Caki2 (cell line): ENCODE measurements at regions not wholly inside any gene's neighbourhood (a gene's known extent, or its start where the extent isn't known, plus 50 kb on each side); places are given as distances from the start of the nearest gene placed in this dataset.
A peak's percentile ranks its signal among the peaks of the same experiment; 100 is the strongest.

ENCODE experiments used
- DNase-seq: peaks from one replicate; pipeline ENCODE4 v3.0.0-alpha.2; 2015; ENCODE audit warnings: low read depth
- in situ Hi-C: cut with HindIII; loops from 2 replicates; pipeline ENCODE4 v1.10.0; 2016; ENCODE audit warnings: low sequenced_read_pairs, low pct_unique_long_range_greater_than_20kb, mixed read lengths

DNA sequence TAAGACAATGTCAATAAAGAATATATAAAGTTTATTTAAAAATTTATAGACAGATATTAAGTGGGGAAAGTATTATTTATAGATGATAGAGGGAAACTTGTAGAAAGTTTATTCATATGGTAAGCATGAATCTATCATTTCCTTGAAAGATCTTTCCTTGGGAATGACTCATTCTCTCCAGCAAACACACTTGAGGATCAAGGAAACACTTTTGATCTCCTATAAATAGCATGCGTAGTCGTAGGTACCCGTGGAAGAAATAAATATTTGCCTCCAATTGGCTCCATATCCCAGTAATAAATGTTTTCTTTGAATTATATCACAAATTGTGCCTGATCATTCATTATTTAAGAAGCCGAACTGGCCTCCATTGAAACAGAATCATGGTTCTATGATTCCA lies 483.4 kb downstream of the RNF144A start:
- in situ Hi-C loops: no loop called here
- DNase-seq: no peak

DNA sequence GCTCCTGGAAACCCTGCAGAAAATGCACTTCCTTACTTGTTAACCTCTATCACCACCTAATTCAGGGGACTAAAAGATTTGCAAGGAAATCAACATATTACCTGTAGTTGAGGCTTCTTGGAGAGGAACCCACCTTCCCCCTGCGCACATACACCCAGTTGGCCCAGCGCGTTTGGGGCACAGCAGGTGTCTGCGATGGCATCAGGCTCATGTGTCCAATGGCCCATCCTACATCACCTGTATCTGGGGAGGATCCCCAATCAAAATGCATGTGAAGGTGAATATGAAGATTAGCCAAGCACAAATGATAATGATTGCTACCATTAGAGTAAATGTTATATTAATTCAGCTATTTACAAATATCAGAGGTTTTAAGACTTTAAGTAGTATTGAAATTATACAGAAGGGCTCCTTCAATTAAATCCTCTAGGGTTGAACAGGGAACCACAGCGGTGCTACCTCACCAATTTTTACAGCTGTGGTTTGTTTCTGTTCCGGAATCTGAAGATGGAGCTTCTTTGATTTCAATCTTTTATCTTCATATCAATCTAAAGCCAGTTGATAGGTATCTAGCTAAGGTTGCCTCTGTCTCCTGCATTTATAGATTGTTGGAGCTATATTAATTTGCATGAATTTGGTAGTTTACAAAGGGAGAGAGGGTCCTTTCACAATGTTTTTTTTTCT lies 486.0 kb downstream of the RNF144A start:
- in situ Hi-C loops: no loop called here
- DNase-seq: no peak

DNA sequence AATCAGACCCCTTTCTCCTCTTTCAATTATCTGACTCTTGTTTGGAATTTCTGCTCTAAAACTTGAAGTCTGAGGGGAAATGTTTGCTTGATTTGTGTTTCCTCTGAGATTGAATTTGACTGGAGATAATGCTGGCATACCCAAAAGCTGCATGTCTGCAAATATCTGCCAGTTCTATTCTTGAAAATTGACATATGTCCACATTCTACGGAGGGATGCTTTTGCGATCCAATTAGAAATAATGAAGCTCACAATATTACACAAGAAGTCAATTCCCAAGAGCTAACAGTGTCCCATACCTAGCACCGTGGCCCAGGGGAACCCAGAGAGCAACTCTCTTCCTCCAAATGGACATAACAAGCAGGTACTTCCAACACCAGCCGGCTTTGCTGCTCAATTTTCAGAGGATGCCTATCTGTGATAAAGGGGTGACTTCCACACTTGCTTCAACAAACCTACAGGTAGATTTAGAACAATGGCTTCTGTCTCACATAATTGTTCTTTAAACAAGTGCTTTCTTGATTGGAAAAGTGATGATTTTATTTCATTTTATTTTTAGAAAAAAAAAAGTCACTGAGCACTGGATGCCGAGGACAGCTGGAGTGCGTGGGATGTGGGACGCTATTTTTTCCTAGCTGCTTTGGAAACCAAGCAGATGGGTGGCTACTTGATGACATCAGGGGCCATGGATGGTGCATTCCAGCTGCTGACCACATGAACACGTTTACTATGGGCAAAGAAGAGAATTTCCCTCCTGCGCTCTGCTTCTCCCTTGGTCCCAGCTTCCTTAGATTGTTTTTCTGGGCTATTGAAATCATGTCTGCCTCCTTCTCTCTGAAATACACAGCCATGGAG lies 488.9 kb downstream of the RNF144A start:
- in situ Hi-C loops: no loop called here
- no peak for DNase-seq

GRCh38 chr2:7407001-7407400 lies 489.8 kb downstream of the RNF144A start:
- DNase-seq: no peak
- in situ Hi-C loops: no loop called here

GRCh38 chr2:7407906-7408680 lies 490.9 kb downstream of the RNF144A start:
- in situ Hi-C loops: no loop called here

GRCh38 chr2:7411691-7412090 lies 494.5 kb downstream of the RNF144A start:
- in situ Hi-C loops: no loop called here
- no peak for DNase-seq

More at GRCh38 chr2:7407906-7408680, 490.9 kb downstream of the RNF144A start:
- no peak for DNase-seq

DNA sequence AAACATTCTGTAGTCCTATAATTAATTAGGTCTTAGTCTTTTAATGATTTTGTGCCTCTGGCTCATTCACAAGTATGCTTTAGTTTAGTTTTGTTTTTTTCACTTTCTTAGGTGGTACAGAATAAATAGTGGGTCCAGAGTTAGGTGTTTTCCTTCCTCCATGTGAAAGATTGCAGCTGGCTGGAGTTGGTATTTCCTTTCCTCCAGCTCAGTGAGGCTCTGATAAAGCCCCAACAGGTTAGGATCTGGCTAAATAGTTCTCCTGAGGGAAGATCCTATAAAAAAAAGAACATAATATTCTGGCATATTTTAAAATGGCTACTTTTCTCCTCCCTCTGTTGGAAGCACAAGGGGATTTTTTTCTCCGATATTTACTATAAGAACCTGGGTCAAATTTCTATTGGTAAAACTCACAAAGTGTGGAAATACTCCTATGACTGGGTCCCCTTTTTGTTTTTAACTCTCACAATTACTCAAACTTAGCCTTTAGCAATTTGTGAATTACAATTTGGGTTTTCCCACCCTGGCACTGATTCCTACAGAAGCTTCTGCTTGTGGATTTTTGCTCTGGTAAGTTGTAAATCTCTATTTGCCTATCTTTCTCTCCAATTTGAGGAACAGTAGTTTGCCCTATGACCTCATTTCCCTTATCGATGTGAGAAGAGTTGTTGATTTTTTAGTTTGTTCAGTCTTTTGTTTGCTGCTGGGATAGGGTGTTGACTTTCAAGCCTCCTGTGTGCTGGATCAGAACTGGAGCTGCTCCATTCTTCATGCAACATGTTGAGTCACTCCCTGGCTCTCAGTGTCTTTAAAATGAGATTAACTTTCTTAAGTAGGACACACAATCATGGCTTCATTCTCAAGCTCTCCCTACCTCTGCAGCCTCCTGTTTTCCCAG lies 500.9 kb downstream of the RNF144A start:
- in situ Hi-C loops: no loop called here
- DNase-seq: no peak

DNA sequence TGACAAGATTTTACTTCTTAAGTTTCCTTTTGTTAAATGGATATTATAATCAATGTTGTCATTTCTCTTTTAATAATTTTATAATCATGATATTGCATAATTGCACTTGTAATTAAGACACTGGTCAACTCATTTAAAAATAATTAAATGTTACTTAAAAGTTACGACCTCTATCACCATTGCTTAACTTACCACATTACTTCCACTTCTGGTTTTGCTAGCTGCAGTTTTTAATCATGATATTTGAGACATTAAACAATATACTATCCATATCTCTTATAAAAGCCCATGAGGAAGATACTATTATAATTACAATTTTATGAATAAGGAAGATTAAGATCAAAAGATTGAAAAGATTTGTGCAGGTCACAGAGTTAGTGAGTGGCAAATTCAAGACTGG lies 502.0 kb downstream of the RNF144A start:
- DNase-seq: no peak
- in situ Hi-C loops: no loop called here

- in situ Hi-C loops: no loop called here
- DNase-seq: no peak
These were observed 502.7 kb downstream of the RNF144A start for GRCh38 chr2:7419814-7420311.

- in situ Hi-C loops: no loop called here
- no peak for DNase-seq
These were observed 503.3 kb downstream of the RNF144A start for GRCh38 chr2:7420530-7420929.

- DNase-seq: no peak
- in situ Hi-C loops: no loop called here
These were observed 507.3 kb downstream of the RNF144A start for GRCh38 chr2:7424481-7424880.

DNA sequence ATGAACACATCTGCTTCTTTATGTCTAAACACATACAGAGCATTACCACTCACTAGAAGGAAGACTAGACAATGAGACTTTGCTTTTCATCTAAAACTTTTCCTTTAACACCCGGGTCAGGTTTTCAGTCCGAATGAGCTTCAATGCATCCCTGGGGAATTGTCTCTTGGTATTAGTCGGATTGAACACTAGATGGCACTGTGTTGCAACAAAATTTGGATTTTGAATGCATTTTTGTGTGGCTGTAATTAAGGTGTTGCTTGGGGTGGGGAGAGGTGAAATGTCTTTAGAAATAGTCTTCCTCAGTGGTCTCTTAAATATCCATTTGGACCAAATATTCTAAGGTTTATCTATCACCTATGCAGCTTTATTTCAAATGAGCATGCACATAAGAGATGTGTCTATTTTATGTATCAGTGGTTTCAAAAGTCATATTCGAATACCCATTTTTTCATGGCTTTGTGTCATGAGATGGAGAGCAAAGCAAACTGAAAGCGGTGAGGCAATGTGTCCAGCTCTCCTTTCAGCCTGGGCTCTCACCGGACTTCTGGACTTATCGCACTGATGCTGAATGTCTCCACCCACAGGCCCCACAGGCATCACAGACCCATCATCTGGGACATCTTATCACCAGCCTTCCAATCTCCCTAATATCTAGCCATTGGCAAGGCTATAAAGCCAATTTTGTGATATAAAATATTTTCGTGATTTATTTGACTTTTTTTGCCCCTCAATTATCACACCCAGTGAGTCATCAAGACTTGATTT lies 510.3 kb downstream of the RNF144A start:
- DNase-seq: peak; percentile 58

GRCh38 chr2:7428454-7429204 lies 511.4 kb downstream of the RNF144A start:
- no peak for DNase-seq
- in situ Hi-C loops: no loop called here

More for the DNA sequence above, 510.3 kb downstream of the RNF144A start:
- in situ Hi-C loops: no loop called here

- DNase-seq: no peak
- in situ Hi-C loops: no loop called here
These were observed 512.5 kb downstream of the RNF144A start for GRCh38 chr2:7429733-7430132.

- in situ Hi-C loops: no loop called here
- no peak for DNase-seq
These were observed 513.2 kb downstream of the RNF144A start for GRCh38 chr2:7430421-7430868.

DNA sequence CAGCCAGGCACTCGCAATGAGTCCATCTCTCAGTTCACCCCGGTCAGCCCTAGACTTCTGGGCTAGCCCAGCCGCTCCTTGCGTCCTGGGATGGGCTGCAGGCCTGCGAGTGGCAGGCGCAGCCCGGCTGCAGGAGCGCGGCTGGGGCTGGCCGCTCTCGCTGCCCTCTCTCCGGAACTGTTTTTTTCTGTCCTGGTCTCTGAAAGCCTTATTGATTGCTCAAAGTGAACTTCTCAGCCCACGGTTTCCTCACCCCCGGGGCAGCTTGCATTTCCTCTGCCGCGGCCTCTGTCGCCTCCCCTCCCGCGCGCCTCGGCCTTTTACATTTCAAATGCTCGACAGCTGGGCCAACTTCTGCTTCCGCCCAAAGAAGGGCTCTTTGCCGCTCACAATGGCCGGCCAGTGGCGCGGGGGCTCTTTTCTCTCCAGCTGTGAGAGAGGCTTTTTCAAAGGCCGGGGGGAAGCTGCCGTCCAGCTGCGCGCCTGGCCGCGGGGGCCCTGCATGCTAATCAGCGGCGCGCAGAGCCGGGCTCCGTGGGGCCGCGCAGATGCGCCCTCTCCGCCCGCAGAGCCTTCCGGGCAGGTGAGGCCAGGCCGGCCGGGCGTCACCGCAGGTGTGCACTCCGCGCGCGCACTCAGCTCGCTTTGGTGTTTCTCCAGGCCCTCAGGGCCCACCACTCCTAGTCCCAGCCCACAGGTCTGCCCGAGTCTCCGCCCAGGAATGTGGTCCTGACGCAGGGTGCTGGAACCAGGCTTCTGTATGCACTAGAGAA lies 513.8 kb downstream of the RNF144A start:
- in situ Hi-C loops: no loop called here
- DNase-seq: no peak
